ENCODE measurements at regions not wholly inside any gene's neighbourhood (a gene's known extent, or its start where the extent isn't known, plus 50 kb on each side); places are given as distances from the start of the nearest gene placed in this dataset.
"Not testable (repeated sequence)": the region's sequence is repeated elsewhere in the genome, so short reads cannot be mapped to it uniquely, and the experiment has no call there.

- Histone ChIP-seq H3K4me2 (ENCODE audit: low read depth, low read length, poor library complexity, severe bottlenecking) (no peak overlapping the region), H3K9ac (ENCODE audit: low read depth, low read length, poor library complexity, severe bottlenecking) (no peak overlapping the region), H2AFZ (ENCODE audit: low read length) (no peak overlapping the region), H3K27me3 (ENCODE audit: insufficient read depth, low read length, poor library complexity, severe bottlenecking) (no peaks in the 10 kb centered on the region), H3F3A (ENCODE audit: low read depth) (no peaks in the 10 kb centered on the region), H3K4me1 (ENCODE audit: insufficient read depth, low read length, poor library complexity, severe bottlenecking) (no peaks in the 10 kb centered on the region), H3K79me2 (ENCODE audit: insufficient read depth, low read length) (no peaks in the 10 kb centered on the region), H3K9me2 (replicated peaks; ENCODE audit: low read depth, low read length) (no peaks in the 10 kb centered on the region), H4K20me1 (ENCODE audit: insufficient read depth, low read length, poor library complexity, severe bottlenecking) (no peaks in the 10 kb centered on the region), H3K4me3 (ENCODE audit: low read length, poor library complexity, severe bottlenecking) (no peak overlapping the region), H3K9me3 (ENCODE audit: insufficient read depth, low read depth, low read length) (peaks cover 23% of the 10 kb centered on the region; the same call in 1 of the 2 replicates), H3K36me3 (ENCODE audit: insufficient read depth, low read length) (no peaks in the 10 kb centered on the region)
- TF ChIP-seq CTCF (conservative IDR thresholded peaks at IDR 0.05; ENCODE audit: low read length), result no peak
- TF ChIP-seq EZH2phosphoT487 (IDR thresholded peaks at IDR 0.05; ENCODE audit: borderline replicate concordance), result no peak
Observed at GRCh38 chr15:25171856-25172687, 217.3 kb downstream of the SNRPN start.

GRCh38 chr15:25172691-25173090 lies 217.9 kb downstream of the SNRPN start:
- H4K20me1 ChIP-seq (ENCODE audit: insufficient read depth, low read length, poor library complexity, severe bottlenecking), result no peaks in the 10 kb centered on the region
- H3K4me1 ChIP-seq (ENCODE audit: insufficient read depth, low read length, poor library complexity, severe bottlenecking), result no peaks in the 10 kb centered on the region
- H2AFZ ChIP-seq (ENCODE audit: low read length), result no peak overlapping the region
- H3K4me2 ChIP-seq (ENCODE audit: low read depth, low read length, poor library complexity, severe bottlenecking), result no peak overlapping the region
- H3F3A ChIP-seq (ENCODE audit: low read depth), result no peaks in the 10 kb centered on the region
- H3K27me3 ChIP-seq (ENCODE audit: insufficient read depth, low read length, poor library complexity, severe bottlenecking), result no peaks in the 10 kb centered on the region
- TF ChIP-seq EZH2phosphoT487 (IDR thresholded peaks at IDR 0.05; ENCODE audit: borderline replicate concordance) (no peak), CTCF (conservative IDR thresholded peaks at IDR 0.05; ENCODE audit: low read length) (no peak)
- no peaks in the 10 kb centered on the region for H3K36me3 ChIP-seq (ENCODE audit: insufficient read depth, low read length)
- H3K9me3 ChIP-seq (ENCODE audit: insufficient read depth, low read depth, low read length), result peaks cover 23% of the 10 kb centered on the region; the same call in 1 of the 2 replicates
- no peak overlapping the region for H3K4me3 ChIP-seq (ENCODE audit: low read length, poor library complexity, severe bottlenecking)
- no peaks in the 10 kb centered on the region for H3K79me2 ChIP-seq (ENCODE audit: insufficient read depth, low read length)
- no peak overlapping the region for H3K9ac ChIP-seq (ENCODE audit: low read depth, low read length, poor library complexity, severe bottlenecking)
- H3K9me2 ChIP-seq (replicated peaks; ENCODE audit: low read depth, low read length), result no peaks in the 10 kb centered on the region

- no peaks in the 10 kb centered on the region for H3K4me1 ChIP-seq (ENCODE audit: insufficient read depth, low read length, poor library complexity, severe bottlenecking)
- no peaks in the 10 kb centered on the region for H3K9me2 ChIP-seq (replicated peaks; ENCODE audit: low read depth, low read length)
- no peaks in the 10 kb centered on the region for H3K36me3 ChIP-seq (ENCODE audit: insufficient read depth, low read length)
- H2AFZ ChIP-seq (ENCODE audit: low read length), result no peak overlapping the region
- no peak overlapping the region for H3K9ac ChIP-seq (ENCODE audit: low read depth, low read length, poor library complexity, severe bottlenecking)
- H4K20me1 ChIP-seq (ENCODE audit: insufficient read depth, low read length, poor library complexity, severe bottlenecking), result no peaks in the 10 kb centered on the region
- H3K4me2 ChIP-seq (ENCODE audit: low read depth, low read length, poor library complexity, severe bottlenecking), result no peak overlapping the region
- H3F3A ChIP-seq (ENCODE audit: low read depth), result no peaks in the 10 kb centered on the region
- no peak overlapping the region for H3K4me3 ChIP-seq (ENCODE audit: low read length, poor library complexity, severe bottlenecking)
- no peaks in the 10 kb centered on the region for H3K79me2 ChIP-seq (ENCODE audit: insufficient read depth, low read length)
- H3K9me3 ChIP-seq (ENCODE audit: insufficient read depth, low read depth, low read length), result peaks cover 23% of the 10 kb centered on the region; the same call in 1 of the 2 replicates
- TF ChIP-seq EZH2phosphoT487 (IDR thresholded peaks at IDR 0.05; ENCODE audit: borderline replicate concordance), result no peak
- no peak for TF ChIP-seq CTCF (conservative IDR thresholded peaks at IDR 0.05; ENCODE audit: low read length)
- no peaks in the 10 kb centered on the region for H3K27me3 ChIP-seq (ENCODE audit: insufficient read depth, low read length, poor library complexity, severe bottlenecking)
Observed at GRCh38 chr15:25173241-25174028, 218.6 kb downstream of the SNRPN start.

GRCh38 chr15:25174149-25174548 lies 219.4 kb downstream of the SNRPN start:
- not testable (repeated sequence) for H3K4me2 ChIP-seq (ENCODE audit: low read depth, low read length, poor library complexity, severe bottlenecking); H3K27me3 ChIP-seq (ENCODE audit: insufficient read depth, low read length, poor library complexity, severe bottlenecking); H2AFZ ChIP-seq (ENCODE audit: low read length); H3K4me1 ChIP-seq (ENCODE audit: insufficient read depth, low read length, poor library complexity, severe bottlenecking); H3K9me2 ChIP-seq (replicated peaks; ENCODE audit: low read depth, low read length); H3K36me3 ChIP-seq (ENCODE audit: insufficient read depth, low read length); H3K79me2 ChIP-seq (ENCODE audit: insufficient read depth, low read length); H4K20me1 ChIP-seq (ENCODE audit: insufficient read depth, low read length, poor library complexity, severe bottlenecking); H3K9ac ChIP-seq (ENCODE audit: low read depth, low read length, poor library complexity, severe bottlenecking); H3F3A ChIP-seq (ENCODE audit: low read depth); H3K4me3 ChIP-seq (ENCODE audit: low read length, poor library complexity, severe bottlenecking)
- H3K9me3 ChIP-seq (ENCODE audit: insufficient read depth, low read depth, low read length), result peaks cover 23% of the 10 kb centered on the region; the same call in 1 of the 2 replicates
